IPS-15b (cell line): ENCODE measurements at regions not wholly inside any gene's neighbourhood (a gene's known extent, or its start where the extent isn't known, plus 50 kb on each side); places are given as distances from the start of the nearest gene placed in this dataset.

ENCODE experiments used
- H3K27me3 ChIP-seq: one replicate; pipeline ENCODE4 v1.6.1; 2013; ENCODE audit warnings: low read length; ENCODE audit not compliant: control insufficient read depth, insufficient read depth
- H3K36me3 ChIP-seq: one replicate; pipeline ENCODE4 v1.6.1; 2013; ENCODE audit warnings: low read length; ENCODE audit not compliant: control insufficient read depth, insufficient read depth
- H3K4me1 ChIP-seq: one replicate; pipeline ENCODE4 v1.6.1; 2013; ENCODE audit warnings: mild to moderate bottlenecking, low read length; ENCODE audit not compliant: control insufficient read depth, insufficient read depth
- H3K4me3 ChIP-seq: one replicate; pipeline ENCODE4 v1.5.1; 2013; ENCODE audit warnings: low read depth, low read length
- H3K9ac ChIP-seq: one replicate; pipeline ENCODE4 v1.6.1; 2013; ENCODE audit warnings: low read depth, mild to moderate bottlenecking, low read length
- H3K9me3 ChIP-seq: one replicate; pipeline ENCODE4 v1.6.1; 2013; ENCODE audit warnings: mild to moderate bottlenecking, low read length; ENCODE audit not compliant: control insufficient read depth, insufficient read depth

DNA sequence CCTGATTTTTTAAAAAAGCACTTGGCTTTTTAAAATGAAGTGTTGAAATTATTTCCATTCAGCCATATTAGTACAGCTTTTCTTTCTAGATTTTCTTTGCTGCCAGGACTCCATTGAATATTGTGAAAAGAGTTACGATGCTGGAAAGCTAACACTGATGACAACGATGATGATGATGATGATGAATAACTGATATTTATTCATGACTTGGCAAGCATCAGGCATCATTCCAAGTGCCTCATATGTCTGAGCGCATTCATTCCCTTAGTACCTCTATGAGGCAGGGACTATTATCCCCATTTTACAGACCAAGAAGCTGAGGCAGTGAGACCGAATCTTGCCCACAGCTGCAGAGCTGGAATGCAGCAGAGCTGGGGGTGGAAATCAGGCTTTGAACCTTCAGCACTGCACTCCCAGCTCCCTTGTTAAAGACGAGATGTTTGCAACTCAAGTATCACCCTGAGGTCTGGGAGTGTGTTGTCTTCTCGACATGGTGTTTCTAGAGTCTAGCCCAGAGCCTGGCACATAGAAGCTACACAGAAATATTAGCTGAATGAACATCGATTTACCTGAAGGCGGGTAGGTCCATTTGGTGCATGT is 85.5 kb upstream of the FRMD1 start:
- no peak overlapping the region for H3K9ac ChIP-seq
- H3K4me3 ChIP-seq, result no peak overlapping the region
- no peaks in the 10 kb centered on the region for H3K4me1 ChIP-seq
- H3K27me3 ChIP-seq, result no peaks in the 10 kb centered on the region
- H3K36me3 ChIP-seq, result no peaks in the 10 kb centered on the region
- no peaks in the 10 kb centered on the region for H3K9me3 ChIP-seq

- H3K27me3 ChIP-seq, result no peaks in the 10 kb centered on the region
- no peak overlapping the region for H3K4me3 ChIP-seq
- H3K9ac ChIP-seq, result no peak overlapping the region
- no peaks in the 10 kb centered on the region for H3K36me3 ChIP-seq
- H3K4me1 ChIP-seq, result no peaks in the 10 kb centered on the region
- no peaks in the 10 kb centered on the region for H3K9me3 ChIP-seq
Measured at GRCh38 chr6:168163096-168163731, 84.2 kb upstream of the FRMD1 start.

GRCh38 chr6:168162366-168162765 is 83.4 kb upstream of the FRMD1 start:
- H3K4me3 ChIP-seq, result no peak overlapping the region
- no peaks in the 10 kb centered on the region for H3K9me3 ChIP-seq
- no peaks in the 10 kb centered on the region for H3K36me3 ChIP-seq
- no peak overlapping the region for H3K9ac ChIP-seq
- H3K4me1 ChIP-seq, result peaks cover 3% of the 10 kb centered on the region
- H3K27me3 ChIP-seq, result no peaks in the 10 kb centered on the region

GRCh38 chr6:168161371-168161750 is 82.3 kb upstream of the FRMD1 start:
- H3K4me1 ChIP-seq, result peaks cover 3% of the 10 kb centered on the region
- no peak overlapping the region for H3K4me3 ChIP-seq
- no peak overlapping the region for H3K9ac ChIP-seq
- no peaks in the 10 kb centered on the region for H3K9me3 ChIP-seq
- no peaks in the 10 kb centered on the region for H3K27me3 ChIP-seq
- no peaks in the 10 kb centered on the region for H3K36me3 ChIP-seq

- H3K4me3 ChIP-seq, result no peak overlapping the region
- H3K4me1 ChIP-seq, result peaks cover 3% of the 10 kb centered on the region
- no peaks in the 10 kb centered on the region for H3K9me3 ChIP-seq
- no peak overlapping the region for H3K9ac ChIP-seq
- no peaks in the 10 kb centered on the region for H3K36me3 ChIP-seq
- H3K27me3 ChIP-seq, result no peaks in the 10 kb centered on the region
Measured at GRCh38 chr6:168160506-168161370, 81.7 kb upstream of the FRMD1 start.

GRCh38 chr6:168159506-168159905 is 80.5 kb upstream of the FRMD1 start:
- Histone ChIP-seq H3K4me1 (peaks cover 3% of the 10 kb centered on the region), H3K27me3 (no peaks in the 10 kb centered on the region), H3K9ac (no peak overlapping the region), H3K36me3 (no peaks in the 10 kb centered on the region), H3K9me3 (no peaks in the 10 kb centered on the region), H3K4me3 (no peak overlapping the region)

- Histone ChIP-seq H3K4me3 (no peak overlapping the region), H3K9me3 (no peaks in the 10 kb centered on the region), H3K36me3 (no peaks in the 10 kb centered on the region), H3K27me3 (no peaks in the 10 kb centered on the region), H3K9ac (no peak overlapping the region), H3K4me1 (peaks cover 3% of the 10 kb centered on the region)
Measured at GRCh38 chr6:168158980-168159349, 80.0 kb upstream of the FRMD1 start.

GRCh38 chr6:168158213-168158979 is 79.4 kb upstream of the FRMD1 start:
- H3K4me3 ChIP-seq, result no peak overlapping the region

GRCh38 chr6:168157272-168158212 is 78.5 kb upstream of the FRMD1 start:
- H3K4me1 ChIP-seq, result peaks cover 3% of the 10 kb centered on the region
- no peaks in the 10 kb centered on the region for H3K9me3 ChIP-seq
- no peaks in the 10 kb centered on the region for H3K27me3 ChIP-seq
- no peak overlapping the region for H3K9ac ChIP-seq
- H3K4me3 ChIP-seq, result no peak overlapping the region
- no peaks in the 10 kb centered on the region for H3K36me3 ChIP-seq

More at GRCh38 chr6:168158213-168158979, 79.4 kb upstream of the FRMD1 start:
- Histone ChIP-seq H3K9ac (no peak overlapping the region), H3K9me3 (no peaks in the 10 kb centered on the region), H3K27me3 (no peaks in the 10 kb centered on the region), H3K4me1 (peaks cover 3% of the 10 kb centered on the region), H3K36me3 (no peaks in the 10 kb centered on the region)

DNA sequence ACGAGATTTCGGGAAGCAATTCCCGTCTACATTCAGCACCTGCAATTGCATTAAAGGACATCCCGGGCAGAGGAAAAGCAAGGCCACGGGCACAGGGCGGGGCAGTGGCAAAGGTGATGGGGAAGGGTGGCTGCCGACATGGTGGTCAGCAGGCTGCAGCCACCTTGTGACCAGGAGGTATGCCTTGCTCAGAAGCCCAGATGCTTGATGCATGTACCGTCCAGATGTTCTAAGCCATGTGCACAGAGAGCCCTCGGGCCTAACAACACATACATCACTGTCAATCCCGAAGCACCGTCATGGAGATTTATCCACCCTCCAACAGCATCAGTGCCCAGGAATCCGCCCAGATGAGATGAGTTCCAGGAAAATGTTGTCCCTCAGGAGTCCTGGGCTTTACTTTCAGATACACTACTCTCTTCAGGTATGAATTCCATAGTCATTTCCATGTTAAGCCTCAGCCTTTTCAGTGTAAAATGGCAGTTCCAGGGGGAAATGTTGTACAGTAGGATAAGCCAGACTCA is 77.8 kb upstream of the FRMD1 start:
- Histone ChIP-seq H3K9ac (no peak overlapping the region), H3K9me3 (no peaks in the 10 kb centered on the region), H3K36me3 (no peaks in the 10 kb centered on the region), H3K4me3 (no peak overlapping the region), H3K27me3 (no peaks in the 10 kb centered on the region), H3K4me1 (peaks cover 3% of the 10 kb centered on the region)
